HEK293 (cell line): ENCODE measurements at regions not wholly inside any gene's neighbourhood (a gene's known extent, or its start where the extent isn't known, plus 50 kb on each side); places are given as distances from the start of the nearest gene placed in this dataset.

Experiments
- CTCF ChIA-PET: fragments of 350-600 bp; formaldehyde crosslinking; extraction: SDS; loops from one replicate; lab custom pipeline; 2021; ENCODE audit warnings: antibody characterized with exemption; lab: Yijun Ruan, JAX
- POLR2A ChIA-PET: fragments of 300-600 bp; formaldehyde crosslinking; extraction: SDS; loops from one replicate; lab custom pipeline; 2020; ENCODE audit warnings: antibody characterized with exemption, inconsistent platforms; lab: Yijun Ruan, JAX
- H3K27ac ChIP-seq: fragments of 200-500 bp; sonication (Bioruptor generic); 2 replicates; pipeline ENCODE4 v1.5.1; 2014; ENCODE audit warnings: low read depth, low read length, control low read depth, inconsistent platforms; ENCODE audit errors: extremely low read depth
- H3K36me3 ChIP-seq, 2 experiments: fragments of 200-500 bp in 1 of 2; sonication (Bioruptor generic) in 1 of 2; 1 replicate in 1 of 2; 2 replicates in 1 of 2; pipeline ENCODE4 v1.5.1; 2014 to 2017; ENCODE audit warnings: inconsistent platforms in 2 of 2, low read length in 2 of 2; ENCODE audit not compliant: control insufficient read depth in 2 of 2, insufficient read depth in 1 of 2
- H3K4me1 ChIP-seq: fragments of 200-500 bp; sonication (Bioruptor generic); 2 replicates; pipeline ENCODE4 v1.5.1; 2014; ENCODE audit warnings: mild to moderate bottlenecking, low read length, inconsistent platforms; ENCODE audit not compliant: control insufficient read depth, insufficient read depth
- H3K4me3 ChIP-seq: 2 replicates; pipeline ENCODE4 v1.5.1; 2011; ENCODE audit warnings: low read depth, mild to moderate bottlenecking, control low read depth, low read length, moderate library complexity
- H3K9me3 ChIP-seq: fragments of 200-500 bp; sonication (Bioruptor generic); 2 replicates; pipeline ENCODE4 v1.5.1; 2014; ENCODE audit warnings: low read depth, low read length, inconsistent platforms; ENCODE audit not compliant: control insufficient read depth, insufficient read depth
- IKZF3 ChIP-seq: fragments of 450-650 bp; IDR thresholded peaks from 2 replicates; pipeline ENCODE4 v1.5.0; 2018; ENCODE audit warnings: missing biosample characterization, mild to moderate bottlenecking, missing genetic modification characterization, moderate library complexity
- KLF16 ChIP-seq: fragments of 450-650 bp; formaldehyde crosslinking; IDR thresholded peaks from 2 replicates; pipeline ENCODE4 v1.5.1; 2017; ENCODE audit warnings: missing biosample characterization, missing genetic modification characterization
- KLF7 ChIP-seq: fragments of 450-650 bp; formaldehyde crosslinking; IDR thresholded peaks from 2 replicates; pipeline ENCODE4 v1.5.1; 2016; ENCODE audit warnings: missing biosample characterization, missing genetic modification characterization, borderline replicate concordance
- ZBTB48 ChIP-seq: fragments of 450-650 bp; formaldehyde crosslinking; IDR thresholded peaks from 2 replicates; pipeline ENCODE4 v1.5.1; 2016; ENCODE audit warnings: missing biosample characterization, missing genetic modification characterization
- ZNF112 ChIP-seq: fragments of 450-650 bp; formaldehyde crosslinking; IDR thresholded peaks from 2 replicates; pipeline ENCODE4 v1.5.0; 2017; ENCODE audit warnings: missing biosample characterization, missing genetic modification characterization
- ZNF138 ChIP-seq: fragments of 450-650 bp; formaldehyde crosslinking; IDR thresholded peaks from 2 replicates; pipeline ENCODE4 v1.5.1; 2016; ENCODE audit warnings: missing biosample characterization, missing genetic modification characterization, borderline replicate concordance
- ZNF202 ChIP-seq: fragments of 450-650 bp; formaldehyde crosslinking; IDR thresholded peaks from 2 replicates; pipeline ENCODE4 v1.5.1; 2016; ENCODE audit warnings: missing biosample characterization, missing genetic modification characterization, borderline replicate concordance
- ZNF24 ChIP-seq: fragments of 450-650 bp; formaldehyde crosslinking; IDR thresholded peaks from 2 replicates; pipeline ENCODE4 v1.5.1; 2016; ENCODE audit warnings: missing biosample characterization, missing genetic modification characterization
- ZNF302 ChIP-seq: fragments of 450-650 bp; formaldehyde crosslinking; IDR thresholded peaks from 2 replicates; pipeline ENCODE4 v1.5.1; 2016; ENCODE audit warnings: missing biosample characterization, missing genetic modification characterization, low read depth
- ZNF341 ChIP-seq: fragments of 450-650 bp; formaldehyde crosslinking; IDR thresholded peaks from 2 replicates; pipeline ENCODE4; 2016; ENCODE audit warnings: low read depth, missing biosample characterization, missing genetic modification characterization
- ZNF664 ChIP-seq: fragments of 450-650 bp; formaldehyde crosslinking; IDR thresholded peaks from 2 replicates; pipeline ENCODE4 v1.5.1; 2016; ENCODE audit warnings: missing biosample characterization, missing genetic modification characterization
- ZNF701 ChIP-seq: fragments of 450-650 bp; formaldehyde crosslinking; IDR thresholded peaks from 2 replicates; pipeline ENCODE4 v1.5.1; 2016; ENCODE audit warnings: missing biosample characterization, missing genetic modification characterization
- ZNF747 ChIP-seq: fragments of 450-650 bp; formaldehyde crosslinking; IDR thresholded peaks from 2 replicates; pipeline ENCODE4 v1.5.1; 2016; ENCODE audit warnings: missing biosample characterization, missing genetic modification characterization
- TF ChIP-seq, protein P1 (sequence below): fragments of 450-650 bp; formaldehyde crosslinking; IDR thresholded peaks from 2 replicates; pipeline ENCODE4 v1.5.1; 2016; ENCODE audit warnings: missing biosample characterization, missing genetic modification characterization, low read depth
- TF ChIP-seq, protein P2 (sequence below): fragments of 450-650 bp; formaldehyde crosslinking; IDR thresholded peaks from 2 replicates; pipeline ENCODE4 v1.5.1; 2016; ENCODE audit warnings: missing biosample characterization, missing genetic modification characterization
- TF ChIP-seq, protein P3 (sequence below): fragments of 450-650 bp; formaldehyde crosslinking; IDR thresholded peaks from 2 replicates; pipeline ENCODE4 v1.5.1; 2016; ENCODE audit warnings: missing biosample characterization, missing genetic modification characterization
- TF ChIP-seq, protein P4 (sequence below): fragments of 450-650 bp; formaldehyde crosslinking; IDR thresholded peaks from 2 replicates; pipeline ENCODE4 v1.5.1; 2016; ENCODE audit warnings: missing biosample characterization, missing genetic modification characterization

DNA sequence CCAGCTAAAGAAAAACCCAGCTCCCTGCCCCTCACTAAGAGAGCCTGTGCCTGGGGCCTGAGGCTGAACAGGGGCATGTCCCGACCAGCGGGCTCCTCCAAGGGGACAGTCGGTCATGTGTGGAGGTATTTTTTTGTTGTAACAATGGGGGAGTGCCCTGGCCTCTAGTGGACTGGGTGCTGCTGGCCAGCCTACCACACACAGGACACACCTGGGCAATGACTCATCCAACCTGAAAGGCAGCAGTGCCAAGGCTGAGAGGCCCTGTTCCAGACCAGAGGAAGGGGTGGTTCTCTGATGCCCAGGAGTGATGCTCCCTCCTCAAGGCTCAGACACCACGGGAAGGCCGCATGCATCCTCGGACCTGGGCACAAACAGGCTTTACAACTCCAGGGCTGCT lies 181.5 kb downstream of the OLFM1 start:
- Histone ChIP-seq H3K4me3 (no peak overlapping the region), H3K4me1 (no peaks in the 10 kb centered on the region), H3K9me3 (no peaks in the 10 kb centered on the region), H3K27ac (no peak overlapping the region), H3K36me3 (no peaks in the 10 kb centered on the region)
- TF ChIP-seq ZNF112 (no peak), KLF7 (tag by site-specific recombination) (no peak), ZNF341 (tag by site-specific recombination) (no peak), ZNF24 (no peak), ZNF302 (no peak), ZNF701 (tag by site-specific recombination) (no peak), IKZF3 (tag by site-specific recombination) (no peak), ZNF138 (tag by site-specific recombination) (no peak), ZNF747 (tag by site-specific recombination) (no peak), ZBTB48 (tag by site-specific recombination) (no peak), ZNF664 (tag by site-specific recombination) (no peak), KLF16 (tag by site-specific recombination) (no peak)
- TF ChIP-seq, protein P1, sequence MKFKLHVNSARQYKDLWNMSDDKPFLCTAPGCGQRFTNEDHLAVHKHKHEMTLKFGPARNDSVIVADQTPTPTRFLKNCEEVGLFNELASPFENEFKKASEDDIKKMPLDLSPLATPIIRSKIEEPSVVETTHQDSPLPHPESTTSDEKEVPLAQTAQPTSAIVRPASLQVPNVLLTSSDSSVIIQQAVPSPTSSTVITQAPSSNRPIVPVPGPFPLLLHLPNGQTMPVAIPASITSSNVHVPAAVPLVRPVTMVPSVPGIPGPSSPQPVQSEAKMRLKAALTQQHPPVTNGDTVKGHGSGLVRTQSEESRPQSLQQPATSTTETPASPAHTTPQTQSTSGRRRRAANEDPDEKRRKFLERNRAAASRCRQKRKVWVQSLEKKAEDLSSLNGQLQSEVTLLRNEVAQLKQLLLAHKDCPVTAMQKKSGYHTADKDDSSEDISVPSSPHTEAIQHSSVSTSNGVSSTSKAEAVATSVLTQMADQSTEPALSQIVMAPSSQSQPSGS (tag by site-specific recombination) = no peak
- TF ChIP-seq, protein P2, sequence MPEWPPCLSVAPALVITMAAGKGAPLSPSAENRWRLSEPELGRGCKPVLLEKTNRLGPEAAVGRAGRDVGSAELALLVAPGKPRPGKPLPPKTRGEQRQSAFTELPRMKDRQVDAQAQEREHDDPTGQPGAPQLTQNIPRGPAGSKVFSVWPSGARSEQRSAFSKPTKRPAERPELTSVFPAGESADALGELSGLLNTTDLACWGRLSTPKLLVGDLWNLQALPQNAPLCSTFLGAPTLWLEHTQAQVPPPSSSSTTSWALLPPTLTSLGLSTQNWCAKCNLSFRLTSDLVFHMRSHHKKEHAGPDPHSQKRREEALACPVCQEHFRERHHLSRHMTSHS = no peak
- TF ChIP-seq, protein P3, sequence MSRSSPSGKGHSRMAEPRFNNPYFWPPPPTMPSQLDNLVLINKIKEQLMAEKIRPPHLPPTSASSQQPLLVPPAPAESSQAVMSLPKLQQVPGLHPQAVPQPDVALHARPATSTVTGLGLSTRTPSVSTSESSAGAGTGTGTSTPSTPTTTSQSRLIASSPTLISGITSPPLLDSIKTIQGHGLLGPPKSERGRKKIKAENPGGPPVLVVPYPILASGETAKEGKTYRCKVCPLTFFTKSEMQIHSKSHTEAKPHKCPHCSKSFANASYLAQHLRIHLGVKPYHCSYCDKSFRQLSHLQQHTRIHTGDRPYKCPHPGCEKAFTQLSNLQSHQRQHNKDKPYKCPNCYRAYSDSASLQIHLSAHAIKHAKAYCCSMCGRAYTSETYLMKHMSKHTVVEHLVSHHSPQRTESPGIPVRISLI (tag by site-specific recombination) = no peak
- POLR2A ChIA-PET = no interaction called here
- CTCF ChIA-PET = interaction anchor here (0.6 kb wide), 1 partner anchor 90 kb away, joined by 4 read pairs; no protein-coding TSS in a partner anchor

DNA sequence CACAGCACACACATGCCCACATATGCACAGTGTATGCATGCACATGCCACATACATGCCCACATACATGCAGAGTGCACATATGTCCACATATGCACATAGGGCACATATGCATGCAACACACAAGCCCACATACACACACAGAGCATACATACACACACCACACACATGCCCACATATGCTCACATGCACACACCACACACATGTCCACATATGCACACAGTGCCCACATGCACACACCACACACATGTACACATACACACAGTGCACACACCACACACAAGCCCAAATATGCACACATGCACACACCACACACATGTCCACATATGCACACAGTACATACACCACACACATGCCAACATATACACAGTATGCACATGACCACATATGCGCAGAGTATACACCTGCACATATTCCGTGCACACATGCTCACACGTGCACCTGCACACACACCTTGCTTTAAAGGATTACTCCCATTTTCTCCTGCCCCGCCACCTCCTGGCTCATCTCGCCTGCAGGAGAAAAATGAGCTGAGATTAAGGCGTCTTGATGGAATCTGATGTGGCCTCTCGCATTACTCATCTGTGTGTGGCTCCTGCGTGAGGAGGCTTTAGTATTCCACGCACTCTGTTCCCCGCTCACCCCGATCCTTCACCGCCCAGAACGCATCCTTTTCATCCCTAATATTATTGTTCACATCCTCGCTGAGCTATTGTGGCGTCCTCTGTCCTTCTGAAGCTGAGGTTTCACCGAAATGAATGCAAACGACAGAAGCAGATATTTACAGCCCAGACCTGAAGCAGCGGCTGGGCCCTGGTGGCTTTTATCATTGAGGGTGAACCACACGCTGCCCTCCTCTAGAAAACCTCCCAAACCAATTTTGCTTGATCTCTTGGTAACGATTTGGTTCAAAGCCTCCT lies 182.7 kb downstream of the OLFM1 start:
- ChIA-PET POLR2A (no interaction called here), CTCF (interaction anchor here (1.0 kb wide), 2 partner anchors 142 to 184 kb away, joined by 3 to 4 read pairs; no protein-coding TSS in a partner anchor)
- no peaks in the 10 kb centered on the region for H3K36me3 ChIP-seq
- no peak overlapping the region for H3K27ac ChIP-seq
- H3K4me3 ChIP-seq = no peak overlapping the region
- H3K4me1 ChIP-seq = no peaks in the 10 kb centered on the region
- no peak for TF ChIP-seq ZNF202 (tag by site-specific recombination)
- TF ChIP-seq, protein P4, sequence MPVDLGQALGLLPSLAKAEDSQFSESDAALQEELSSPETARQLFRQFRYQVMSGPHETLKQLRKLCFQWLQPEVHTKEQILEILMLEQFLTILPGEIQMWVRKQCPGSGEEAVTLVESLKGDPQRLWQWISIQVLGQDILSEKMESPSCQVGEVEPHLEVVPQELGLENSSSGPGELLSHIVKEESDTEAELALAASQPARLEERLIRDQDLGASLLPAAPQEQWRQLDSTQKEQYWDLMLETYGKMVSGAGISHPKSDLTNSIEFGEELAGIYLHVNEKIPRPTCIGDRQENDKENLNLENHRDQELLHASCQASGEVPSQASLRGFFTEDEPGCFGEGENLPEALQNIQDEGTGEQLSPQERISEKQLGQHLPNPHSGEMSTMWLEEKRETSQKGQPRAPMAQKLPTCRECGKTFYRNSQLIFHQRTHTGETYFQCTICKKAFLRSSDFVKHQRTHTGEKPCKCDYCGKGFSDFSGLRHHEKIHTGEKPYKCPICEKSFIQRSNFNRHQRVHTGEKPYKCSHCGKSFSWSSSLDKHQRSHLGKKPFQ = peak; percentile 72; the same call in 1 of the 2 replicates
- no peaks in the 10 kb centered on the region for H3K9me3 ChIP-seq
